Fibroblast of skin of right quadriceps (primary cell): ENCODE measurements at regions not wholly inside any gene's neighbourhood (a gene's known extent, or its start where the extent isn't known, plus 50 kb on each side); places are given as distances from the start of the nearest gene placed in this dataset.
"Not testable (repeated sequence)": the region's sequence is repeated elsewhere in the genome, so short reads cannot be mapped to it uniquely, and the experiment has no call there.

ENCODE experiments used
- DNase-seq: peaks from one replicate; pipeline ENCODE4 v3.0.0-alpha.2; 2013

DNA sequence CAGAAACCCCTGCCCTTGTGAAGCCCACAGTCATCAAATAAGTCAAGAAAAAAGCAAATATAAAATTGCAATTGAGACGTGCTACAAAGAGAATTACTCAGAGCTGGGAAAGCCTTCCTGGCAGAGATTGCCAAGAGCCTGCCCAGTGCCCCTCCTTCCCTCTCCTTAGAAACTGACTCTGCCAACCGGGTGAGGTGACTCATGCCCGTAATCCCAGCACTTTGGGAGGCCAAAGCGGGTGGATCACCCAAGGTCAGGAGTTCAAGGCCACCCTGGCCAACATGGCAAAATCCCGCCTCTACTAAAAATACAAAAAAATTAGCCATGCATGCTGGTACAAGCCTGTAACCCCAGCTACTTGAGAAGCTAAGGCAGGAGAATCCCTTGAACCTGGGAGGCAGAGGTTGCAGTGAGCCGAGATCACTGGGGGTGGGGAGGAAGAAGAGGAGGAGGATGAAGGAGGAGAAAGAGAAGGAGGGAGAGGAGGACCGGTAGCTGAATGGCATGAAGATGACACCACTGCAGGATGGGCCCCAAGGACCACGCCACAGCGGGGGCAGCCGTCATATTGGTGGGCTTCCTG, 76.1 kb upstream of the RTL6 start:
- DNase-seq = peak; percentile 53

- no peak for DNase-seq
Measured at GRCh38 chr22:44573451-44573850, 75.4 kb upstream of the RTL6 start.

DNA sequence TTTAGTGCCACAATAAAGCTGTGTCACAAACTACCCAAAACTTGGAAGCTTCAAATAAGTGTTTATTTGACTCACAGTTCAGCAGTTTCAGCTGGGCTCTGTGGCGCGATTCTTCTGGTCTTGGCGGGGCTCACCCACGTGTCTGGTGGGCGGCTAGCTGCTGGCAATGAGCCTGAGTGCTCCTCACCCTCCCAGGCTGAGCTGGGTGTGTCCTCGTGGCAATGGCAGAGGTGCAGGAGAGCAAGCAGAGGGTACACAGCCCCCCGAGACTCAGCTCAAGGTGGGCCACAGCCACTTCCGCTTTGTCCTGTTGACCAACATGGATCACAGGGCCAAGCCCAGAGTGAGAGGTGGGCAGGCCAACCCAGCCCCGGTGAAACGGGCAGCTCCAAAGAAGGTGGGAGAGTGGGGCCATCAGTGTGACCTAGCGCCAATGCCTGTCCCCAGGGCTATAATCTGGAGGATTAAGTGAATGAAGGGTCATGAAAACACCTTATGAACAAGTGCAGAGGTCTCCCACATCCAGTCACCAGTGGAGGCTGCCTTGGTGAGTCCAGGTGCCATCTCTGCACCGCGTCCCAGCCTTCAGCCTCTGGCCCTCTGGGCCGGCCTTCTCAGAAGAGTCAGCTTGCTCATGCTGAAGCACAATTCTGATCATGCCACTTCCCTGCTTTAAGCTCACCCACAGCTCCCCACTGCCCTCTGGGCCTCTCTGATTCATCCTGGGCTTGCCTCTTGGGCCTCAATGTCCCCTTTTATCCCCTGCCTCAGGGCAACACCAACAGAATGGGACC, 74.6 kb upstream of the RTL6 start:
- no peak for DNase-seq

GRCh38 chr22:44571566-44572413, 73.8 kb upstream of the RTL6 start:
- DNase-seq = no peak

DNA sequence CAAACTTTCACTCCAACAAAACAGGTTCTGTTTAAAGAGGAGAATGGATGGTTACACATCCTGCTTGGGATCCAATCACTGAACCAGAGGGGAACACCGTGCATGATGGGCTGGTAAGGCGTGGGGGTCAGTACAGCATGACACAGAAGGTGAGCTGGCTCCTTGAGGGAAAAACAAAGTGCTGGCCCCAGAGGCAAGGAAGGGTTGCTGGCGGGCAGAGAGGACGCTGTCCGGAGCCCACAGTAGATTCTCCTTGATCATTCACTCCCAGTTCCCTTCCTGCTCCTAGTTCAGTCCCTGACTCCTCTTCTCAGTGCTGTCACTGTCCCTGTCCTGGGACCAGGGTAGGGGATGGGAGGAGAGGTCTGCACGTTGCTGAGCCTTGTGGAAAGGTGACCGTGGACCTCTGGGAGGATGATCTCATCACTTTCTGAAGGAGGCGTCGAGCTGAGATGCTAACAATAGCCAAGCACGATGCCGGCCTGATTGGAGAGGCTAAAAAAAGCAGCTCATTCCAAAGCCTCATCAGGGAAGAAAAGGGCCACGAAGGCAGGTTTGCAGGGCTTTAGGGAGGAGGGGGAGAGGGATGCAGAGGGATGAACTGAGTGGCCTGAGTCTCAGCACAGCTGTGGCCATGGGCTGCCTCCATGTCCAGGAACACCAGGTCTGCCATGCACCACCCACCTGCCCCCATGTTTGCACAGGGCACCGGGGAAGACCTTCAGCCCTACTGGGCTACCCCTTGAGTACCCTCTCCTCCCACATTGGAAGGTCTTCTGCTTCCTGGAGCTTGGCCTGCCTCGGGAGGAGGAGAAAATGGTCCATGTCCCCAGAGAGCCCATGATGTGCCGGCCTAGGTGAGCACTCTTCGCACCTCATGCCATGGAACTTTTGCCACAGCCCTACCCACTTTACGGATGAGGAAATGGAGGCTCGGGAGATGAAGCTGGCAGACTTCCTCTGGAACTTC, 72.7 kb upstream of the RTL6 start:
- DNase-seq = no peak

GRCh38 chr22:44569561-44569991, 71.5 kb upstream of the RTL6 start:
- no peak for DNase-seq

DNA sequence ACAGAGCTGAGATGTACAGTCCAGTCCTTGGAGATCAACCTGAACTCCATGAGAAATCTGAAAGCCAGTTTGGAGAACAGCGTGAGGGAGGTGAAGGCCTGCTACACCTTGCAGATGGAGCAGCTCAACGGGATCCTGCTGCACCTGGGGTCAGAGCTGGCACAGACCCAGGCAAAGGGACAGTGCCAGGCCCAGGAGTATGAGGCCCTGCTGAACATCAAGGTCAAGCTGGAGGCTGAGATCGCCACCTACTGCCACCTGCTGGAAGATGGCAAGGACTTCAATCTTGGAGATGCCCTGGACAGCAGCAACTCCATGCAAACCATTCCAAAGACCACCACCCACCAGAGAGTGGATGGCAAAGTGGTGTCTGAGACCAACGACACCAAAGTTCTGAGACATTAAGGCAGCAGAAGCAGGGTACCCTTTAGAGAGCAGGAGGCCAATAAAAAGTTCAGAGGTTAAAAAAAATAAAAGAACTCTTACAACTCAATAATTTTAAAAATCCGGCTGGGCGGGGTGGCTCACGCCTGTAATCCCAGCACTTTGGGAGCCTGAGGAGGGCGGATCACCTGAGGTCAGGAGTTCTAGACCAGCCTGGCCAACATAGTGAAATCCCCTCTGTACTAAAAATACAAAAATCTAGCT, 69.9 kb upstream of the RTL6 start:
- DNase-seq = peak; percentile 24

DNA sequence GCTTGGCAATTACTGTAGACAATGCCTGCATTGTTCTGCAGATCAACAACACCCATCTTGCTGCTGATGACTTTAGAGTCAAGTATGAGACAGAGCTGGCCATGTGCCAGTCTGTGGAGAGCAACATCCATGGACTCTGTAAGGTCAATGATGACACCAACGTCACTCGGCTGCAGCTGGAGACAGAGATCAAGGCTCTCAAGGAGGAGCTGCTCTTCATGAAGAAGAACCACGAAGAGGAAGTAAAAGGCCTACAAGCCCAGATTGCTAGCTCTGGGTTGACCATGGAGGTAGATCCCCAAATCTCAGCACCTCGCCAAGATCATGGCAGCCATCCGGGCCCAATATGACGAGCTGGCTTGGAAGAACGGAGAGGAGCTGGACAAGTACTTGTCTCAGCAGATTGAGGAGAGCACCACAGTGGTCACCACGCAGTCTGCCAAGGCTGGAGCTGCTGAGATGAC, 69.4 kb upstream of the RTL6 start:
- DNase-seq = not testable (repeated sequence)

DNA sequence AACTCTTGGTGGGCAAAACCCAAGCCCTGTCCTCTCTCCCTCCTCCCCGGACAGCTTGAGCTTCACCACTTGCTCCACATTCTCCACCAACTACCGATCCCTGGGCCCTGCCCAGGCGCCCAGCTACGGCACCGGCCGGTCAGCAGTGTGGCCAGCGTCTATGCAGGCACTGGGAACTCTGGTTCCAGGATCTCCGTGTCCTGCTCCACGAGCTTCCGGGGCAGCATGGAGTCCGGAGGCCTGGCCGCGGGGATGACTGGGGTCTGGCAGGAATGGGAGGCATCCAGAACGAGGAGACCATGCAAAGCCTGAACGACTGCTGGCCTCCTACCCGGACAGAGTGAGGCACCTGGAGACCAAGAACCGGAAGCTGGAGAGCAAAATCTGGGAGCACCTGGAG, 68.9 kb upstream of the RTL6 start:
- no peak for DNase-seq

DNA sequence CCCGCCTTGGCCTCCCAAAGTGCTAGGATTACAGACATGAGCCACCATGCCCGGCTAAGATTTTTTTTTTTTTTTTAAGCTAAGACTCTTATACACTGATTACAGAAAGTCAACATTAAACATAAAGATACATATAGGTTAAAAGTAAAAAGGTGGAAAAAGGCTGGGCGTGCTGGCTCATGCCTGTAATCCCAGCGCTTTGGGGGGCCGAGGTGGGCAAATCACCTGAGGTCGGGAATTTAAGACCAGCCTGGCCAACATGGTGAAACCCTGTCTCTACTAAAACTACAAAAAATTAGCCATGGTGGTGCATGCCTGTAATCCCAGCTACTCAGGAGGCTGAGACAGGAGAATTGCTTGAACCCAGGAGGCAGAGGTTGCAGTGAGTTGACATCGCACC, 64.6 kb upstream of the RTL6 start:
- DNase-seq = not testable (repeated sequence)

- DNase-seq = no peak
Measured at GRCh38 chr22:44561139-44561840, 63.3 kb upstream of the RTL6 start.

GRCh38 chr22:44558671-44559070, 60.6 kb upstream of the RTL6 start:
- not testable (repeated sequence) for DNase-seq

- DNase-seq = not testable (repeated sequence)
Measured at GRCh38 chr22:44557872-44558271, 59.8 kb upstream of the RTL6 start.

DNA sequence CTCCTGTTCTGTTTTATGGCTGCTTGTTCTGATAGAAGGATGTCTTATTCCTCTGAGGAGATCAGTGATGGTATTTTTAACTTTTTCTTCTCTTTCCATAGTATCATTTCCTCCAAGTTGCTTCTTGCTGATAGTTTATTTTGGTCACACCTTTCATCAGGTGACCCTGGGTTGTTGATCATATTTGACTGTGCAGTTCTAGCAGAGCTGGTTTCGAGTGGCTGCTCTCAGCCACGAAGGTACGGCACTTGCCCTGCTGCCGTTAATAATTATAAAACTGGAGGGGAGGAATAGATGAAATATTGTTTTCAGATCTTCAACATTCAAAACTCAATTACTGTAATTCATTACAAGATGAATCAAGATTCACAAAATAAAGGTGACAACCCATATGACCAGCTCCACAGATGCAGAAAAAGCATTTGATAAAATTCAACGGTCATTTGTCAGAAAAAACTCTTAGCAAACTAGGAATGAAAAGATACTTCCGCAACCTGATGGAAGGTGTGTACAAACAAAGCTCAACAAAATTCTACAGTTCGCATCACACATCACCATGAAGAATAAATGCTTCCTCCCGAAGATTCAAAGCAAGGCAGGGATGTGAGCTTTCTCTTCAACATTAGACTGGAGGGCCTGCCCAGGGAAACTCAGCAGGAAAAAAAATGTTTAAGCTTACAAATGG, 59.2 kb upstream of the RTL6 start:
- no peak for DNase-seq

GRCh38 chr22:44555597-44555996, 57.6 kb upstream of the RTL6 start:
- no peak for DNase-seq

DNA sequence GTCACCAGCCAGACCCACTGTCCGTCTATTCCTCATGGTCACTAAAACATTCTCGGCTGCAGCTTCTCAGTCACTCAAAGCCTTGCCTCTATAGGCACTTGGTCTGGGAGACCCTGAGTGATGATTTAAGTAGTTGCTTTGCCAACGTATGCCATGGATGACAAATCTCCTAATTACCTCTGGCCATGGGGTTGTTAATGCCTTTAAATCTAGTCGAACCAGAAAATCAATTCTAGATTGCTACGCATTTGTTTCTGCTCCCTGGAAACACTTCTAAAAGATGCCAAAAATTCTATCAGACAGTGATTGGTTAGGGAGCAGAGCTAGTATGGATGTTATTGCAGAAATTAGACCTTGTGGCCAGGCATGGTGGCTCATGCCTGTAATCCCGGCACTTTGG, 57.0 kb upstream of the RTL6 start:
- no peak for DNase-seq

- no peak for DNase-seq
Measured at GRCh38 chr22:44554411-44554810, 56.4 kb upstream of the RTL6 start.

DNA sequence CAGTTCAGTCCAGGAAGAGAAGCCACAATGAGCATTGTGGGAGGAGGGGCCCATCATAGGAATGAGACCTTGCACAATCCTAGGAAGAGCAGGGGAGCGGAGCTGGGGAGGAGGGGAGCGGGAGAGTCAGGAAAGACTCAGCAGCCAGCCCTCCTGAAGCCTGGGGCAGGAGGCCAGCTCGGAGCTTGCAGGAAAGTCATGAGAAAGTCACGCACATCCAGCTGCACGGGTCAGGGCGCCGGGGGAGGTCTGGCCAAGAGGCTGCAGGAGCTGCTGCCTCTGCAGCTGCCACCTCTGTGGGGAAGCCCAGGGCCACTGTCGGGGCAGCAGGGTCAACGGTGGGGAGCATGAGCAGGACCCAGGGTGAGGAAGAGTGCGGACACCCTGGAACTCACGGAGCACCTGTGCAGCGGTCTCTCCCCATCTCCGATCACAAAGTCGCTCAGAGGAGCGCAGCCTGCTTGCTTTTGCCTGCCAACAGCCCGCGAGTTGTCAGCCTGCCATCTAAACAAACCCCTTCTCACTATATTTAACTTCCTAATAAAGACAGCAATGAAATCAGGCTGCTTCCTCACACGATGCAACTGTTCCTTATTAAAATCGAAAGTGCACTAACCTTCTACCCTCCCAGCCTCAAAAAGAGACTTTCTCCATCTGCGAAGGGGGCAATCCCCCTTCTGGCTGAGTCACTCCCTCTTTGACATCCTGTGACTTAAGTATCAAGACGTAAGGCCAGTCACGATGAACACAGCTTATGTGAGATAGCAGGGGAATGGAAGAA, 52.9 kb upstream of the RTL6 start:
- DNase-seq = peak; percentile 93

GRCh38 chr22:44549701-44550100, 51.7 kb upstream of the RTL6 start:
- DNase-seq = no peak

GRCh38 chr22:44548981-44549380, 50.9 kb upstream of the RTL6 start:
- DNase-seq = no peak
